H1 (cell line): ENCODE measurements at regions not wholly inside any gene's neighbourhood (a gene's known extent, or its start where the extent isn't known, plus 50 kb on each side); places are given as distances from the start of the nearest gene placed in this dataset.

Source experiments
- GTF2F1 ChIP-seq: IDR thresholded peaks from 2 replicates; pipeline ENCODE4 v1.6.1; 2012; ENCODE audit warnings: low read depth, low read length, improper control_type of control experiment, borderline replicate concordance
- NRF1 ChIP-seq: IDR thresholded peaks from 2 replicates; pipeline ENCODE4 v1.6.1; 2011; ENCODE audit warnings: mild to moderate bottlenecking, low read depth, low read length, improper control_type of control experiment
- POLR2AphosphoS5 ChIP-seq: IDR thresholded peaks from 2 replicates; pipeline ENCODE4 v1.6.1; 2011; ENCODE audit warnings: low read depth, low read length
- RXRA ChIP-seq: IDR thresholded peaks from 2 replicates; pipeline ENCODE4 v1.6.1; 2011; ENCODE audit warnings: low read depth, mild to moderate bottlenecking, low read length, moderate library complexity; ENCODE audit not compliant: insufficient read depth
- TF ChIP-seq, protein P1 (sequence below): IDR thresholded peaks from 2 replicates; pipeline ENCODE4 v1.6.1; 2011; ENCODE audit warnings: low read depth, mild to moderate bottlenecking, low read length; ENCODE audit not compliant: insufficient read depth

DNA sequence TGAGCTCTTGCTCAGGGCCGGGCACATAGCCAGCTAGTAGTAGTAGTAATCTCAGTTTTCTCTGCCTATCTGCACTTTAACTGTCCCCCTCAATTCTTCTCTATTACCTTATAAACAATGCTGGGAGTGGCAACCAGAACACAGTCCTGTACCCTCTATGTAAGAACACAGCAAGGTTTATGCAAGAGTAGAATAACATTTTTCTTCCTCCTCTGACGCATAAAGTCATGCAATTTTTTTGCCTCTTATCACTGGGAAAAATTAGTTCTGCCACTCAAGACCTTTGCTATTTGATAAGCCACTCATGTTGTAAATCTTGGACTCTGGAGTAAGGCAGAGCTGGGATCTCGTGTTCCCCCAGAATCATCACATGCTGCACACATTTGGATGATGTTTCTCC is 200.7 kb upstream of the SOX11 start (continued):
- TF ChIP-seq POLR2AphosphoS5 (no peak), GTF2F1 (no peak), NRF1 (no peak), RXRA (no peak)
- TF ChIP-seq, protein P1, sequence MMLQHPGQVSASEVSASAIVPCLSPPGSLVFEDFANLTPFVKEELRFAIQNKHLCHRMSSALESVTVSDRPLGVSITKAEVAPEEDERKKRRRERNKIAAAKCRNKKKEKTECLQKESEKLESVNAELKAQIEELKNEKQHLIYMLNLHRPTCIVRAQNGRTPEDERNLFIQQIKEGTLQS, result no peak
